Liver (tissue), 8 donors: ENCODE measurements at regions not wholly inside any gene's neighbourhood (a gene's known extent, or its start where the extent isn't known, plus 50 kb on each side); places are given as distances from the start of the nearest gene placed in this dataset.

ENCODE experiments used
- DNase-seq: peaks from one replicate; pipeline ENCODE4 v3.0.0-alpha.2; 2017; ENCODE audit warnings: low spot score
- H3K27ac ChIP-seq, 2 donors: one replicate each; pipeline ENCODE4 v1.7.0; 2013; ENCODE audit warnings: inconsistent platforms in 2 of 2, low read length in 2 of 2, control low read depth in 1 of 2, low read depth in 1 of 2, mild to moderate bottlenecking in 1 of 2
- H3K27me3 ChIP-seq, 4 donors: one replicate each; pipeline versions ENCODE4 v1.6.1 to v1.7.0; 2013; ENCODE audit warnings: low read length in 3 of 4, inconsistent platforms in 1 of 4, mild to moderate bottlenecking in 1 of 4, moderate library complexity in 1 of 4; ENCODE audit not compliant: control insufficient read depth in 4 of 4, insufficient read depth in 4 of 4
- H3K36me3 ChIP-seq, 4 donors: one replicate each; pipeline versions ENCODE4 v1.6.1 to v1.7.0; 2013; ENCODE audit warnings: low read length in 3 of 4, mild to moderate bottlenecking in 3 of 4, low read depth in 1 of 4, moderate library complexity in 1 of 4; ENCODE audit not compliant: control insufficient read depth in 4 of 4, insufficient read depth in 3 of 4
- H3K4me1 ChIP-seq, 4 donors: one replicate each; pipeline versions ENCODE4 v1.6.1 to v1.7.0; 2013; ENCODE audit warnings: low read length in 3 of 4, mild to moderate bottlenecking in 3 of 4, moderate library complexity in 1 of 4; ENCODE audit not compliant: control insufficient read depth in 4 of 4, insufficient read depth in 4 of 4
- H3K4me3 ChIP-seq, 3 donors: one replicate each; pipeline versions ENCODE4 v1.6.1 to v1.7.0; 2013; ENCODE audit warnings: low read length in 3 of 3, control low read depth in 1 of 3, low read depth in 1 of 3, mild to moderate bottlenecking in 1 of 3
- H3K9ac ChIP-seq, 2 donors: one replicate each; pipeline ENCODE4 v1.7.0; 2013; ENCODE audit warnings: low read length in 2 of 2, mild to moderate bottlenecking in 2 of 2, moderate library complexity in 2 of 2, control low read depth in 1 of 2, low read depth in 1 of 2
- H3K9me3 ChIP-seq, 4 donors: one replicate each; pipeline versions ENCODE4 v1.6.1 to v1.7.0; 2013; ENCODE audit warnings: low read length in 3 of 4; ENCODE audit not compliant: control insufficient read depth in 4 of 4
- ATF3 ChIP-seq: IDR thresholded peaks from 2 replicates; pipeline ENCODE4 v1.6.1; 2016; ENCODE audit warnings: antibody characterized with exemption
- CTCF ChIP-seq: fragments of 150-350 bp; IDR thresholded peaks from 2 replicates; pipeline ENCODE4 v1.5.1; 2017; ENCODE audit warnings: improper control_type of control experiment, low read depth, low read length; ENCODE audit not compliant: missing input control
- EGR1 ChIP-seq, 2 donors: IDR thresholded peaks; 2 replicates each; pipeline ENCODE4 v1.6.1; 2016 to 2018; ENCODE audit warnings: antibody characterized with exemption in 2 of 2, low read depth in 2 of 2
- FOXA1 ChIP-seq: IDR thresholded peaks from 2 replicates; pipeline ENCODE4 v1.6.1; 2016; ENCODE audit warnings: antibody characterized with exemption
- FOXA2 ChIP-seq: IDR thresholded peaks from 2 replicates; pipeline ENCODE4 v1.6.1; 2016; ENCODE audit warnings: antibody characterized with exemption
- GABPA ChIP-seq, 2 donors: IDR thresholded peaks in 1 of 2; conservative IDR thresholded peaks in 1 of 2; 2 replicates each; pipeline ENCODE4 v1.6.1; 2016; ENCODE audit warnings: antibody characterized with exemption in 2 of 2, mild to moderate bottlenecking in 1 of 2, moderate library complexity in 1 of 2
- HNF4A ChIP-seq, 2 donors: conservative IDR thresholded peaks; 2 replicates each; pipeline ENCODE4 v1.6.1; 2016; ENCODE audit warnings: antibody characterized with exemption in 2 of 2, mild to moderate bottlenecking in 2 of 2
- HNF4G ChIP-seq: IDR thresholded peaks from 2 replicates; pipeline ENCODE4 v1.6.1; 2016; ENCODE audit warnings: antibody characterized with exemption
- JUND ChIP-seq, 2 donors: IDR thresholded peaks; 2 replicates each; pipeline ENCODE4 v1.6.1; 2016; ENCODE audit warnings: antibody characterized with exemption in 2 of 2
- MAX ChIP-seq: IDR thresholded peaks from 2 replicates; pipeline ENCODE4 v1.6.1; 2016; ENCODE audit warnings: antibody characterized with exemption
- NR2F2 ChIP-seq: IDR thresholded peaks from 2 replicates; pipeline ENCODE4 v1.6.1; 2016; ENCODE audit warnings: antibody characterized with exemption
- RAD21 ChIP-seq, 2 donors: IDR thresholded peaks; 2 replicates each; pipeline ENCODE4 v1.6.1; 2016; ENCODE audit warnings: antibody characterized with exemption in 2 of 2, mild to moderate bottlenecking in 2 of 2
- RXRA ChIP-seq, 2 donors: IDR thresholded peaks; 2 replicates each; pipeline ENCODE4 v1.6.1; 2017 to 2018; ENCODE audit warnings: antibody characterized with exemption in 2 of 2, mild to moderate bottlenecking in 1 of 2
- SP1 ChIP-seq: IDR thresholded peaks from 2 replicates; pipeline ENCODE4 v1.6.1; 2018; ENCODE audit warnings: antibody characterized with exemption, mild to moderate bottlenecking
- TAF1 ChIP-seq: conservative IDR thresholded peaks from 2 replicates; pipeline ENCODE4 v1.6.1; 2016; ENCODE audit warnings: antibody characterized with exemption, mild to moderate bottlenecking
- YY1 ChIP-seq: IDR thresholded peaks from 2 replicates; pipeline ENCODE4 v1.6.1; 2016; ENCODE audit warnings: antibody characterized with exemption, mild to moderate bottlenecking
- WGBS: extraction: QIAGEN DNeasy Blood & Tissue Kit; methylation state at CpG from one replicate; pipeline ENCODE4 v1.1.7; 2013; 5-methylcytosine and 5-hydroxymethylcytosine counted together
- TF ChIP-seq, protein P1 (sequence below): IDR thresholded peaks from 2 replicates; pipeline ENCODE4 v1.6.1; 2016; ENCODE audit warnings: antibody characterized with exemption, mild to moderate bottlenecking
- TF ChIP-seq, protein P2 (sequence below): IDR thresholded peaks from 2 replicates; pipeline ENCODE4 v1.6.1; 2016; ENCODE audit warnings: antibody characterized with exemption
- donor health status: healthy.
- donor health status: healthy.
- donor health status: healthy.
- donor health status: healthy.
- donor health status: healthy.

GRCh38 chr6:169844946-169845345 is 93.5 kb downstream of the ERMARD start:
- WGBS, result 87% methylated on average over 9 of the region's 9 CpGs
- H3K4me3 ChIP-seq, result no peak overlapping the region
- H3K27ac ChIP-seq, result no peak overlapping the region
- TF ChIP-seq MAX, result no peak
- TF ChIP-seq YY1, result no peak
- TF ChIP-seq FOXA2, result no peak
- TF ChIP-seq, protein P1, sequence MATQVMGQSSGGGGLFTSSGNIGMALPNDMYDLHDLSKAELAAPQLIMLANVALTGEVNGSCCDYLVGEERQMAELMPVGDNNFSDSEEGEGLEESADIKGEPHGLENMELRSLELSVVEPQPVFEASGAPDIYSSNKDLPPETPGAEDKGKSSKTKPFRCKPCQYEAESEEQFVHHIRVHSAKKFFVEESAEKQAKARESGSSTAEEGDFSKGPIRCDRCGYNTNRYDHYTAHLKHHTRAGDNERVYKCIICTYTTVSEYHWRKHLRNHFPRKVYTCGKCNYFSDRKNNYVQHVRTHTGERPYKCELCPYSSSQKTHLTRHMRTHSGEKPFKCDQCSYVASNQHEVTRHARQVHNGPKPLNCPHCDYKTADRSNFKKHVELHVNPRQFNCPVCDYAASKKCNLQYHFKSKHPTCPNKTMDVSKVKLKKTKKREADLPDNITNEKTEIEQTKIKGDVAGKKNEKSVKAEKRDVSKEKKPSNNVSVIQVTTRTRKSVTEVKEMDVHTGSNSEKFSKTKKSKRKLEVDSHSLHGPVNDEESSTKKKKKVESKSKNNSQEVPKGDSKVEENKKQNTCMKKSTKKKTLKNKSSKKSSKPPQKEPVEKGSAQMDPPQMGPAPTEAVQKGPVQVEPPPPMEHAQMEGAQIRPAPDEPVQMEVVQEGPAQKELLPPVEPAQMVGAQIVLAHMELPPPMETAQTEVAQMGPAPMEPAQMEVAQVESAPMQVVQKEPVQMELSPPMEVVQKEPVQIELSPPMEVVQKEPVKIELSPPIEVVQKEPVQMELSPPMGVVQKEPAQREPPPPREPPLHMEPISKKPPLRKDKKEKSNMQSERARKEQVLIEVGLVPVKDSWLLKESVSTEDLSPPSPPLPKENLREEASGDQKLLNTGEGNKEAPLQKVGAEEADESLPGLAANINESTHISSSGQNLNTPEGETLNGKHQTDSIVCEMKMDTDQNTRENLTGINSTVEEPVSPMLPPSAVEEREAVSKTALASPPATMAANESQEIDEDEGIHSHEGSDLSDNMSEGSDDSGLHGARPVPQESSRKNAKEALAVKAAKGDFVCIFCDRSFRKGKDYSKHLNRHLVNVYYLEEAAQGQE, result no peak
- no peak for TF ChIP-seq RAD21 (IDR thresholded peaks at IDR 0.05)
- no peak for TF ChIP-seq NR2F2
- TF ChIP-seq, protein P2, sequence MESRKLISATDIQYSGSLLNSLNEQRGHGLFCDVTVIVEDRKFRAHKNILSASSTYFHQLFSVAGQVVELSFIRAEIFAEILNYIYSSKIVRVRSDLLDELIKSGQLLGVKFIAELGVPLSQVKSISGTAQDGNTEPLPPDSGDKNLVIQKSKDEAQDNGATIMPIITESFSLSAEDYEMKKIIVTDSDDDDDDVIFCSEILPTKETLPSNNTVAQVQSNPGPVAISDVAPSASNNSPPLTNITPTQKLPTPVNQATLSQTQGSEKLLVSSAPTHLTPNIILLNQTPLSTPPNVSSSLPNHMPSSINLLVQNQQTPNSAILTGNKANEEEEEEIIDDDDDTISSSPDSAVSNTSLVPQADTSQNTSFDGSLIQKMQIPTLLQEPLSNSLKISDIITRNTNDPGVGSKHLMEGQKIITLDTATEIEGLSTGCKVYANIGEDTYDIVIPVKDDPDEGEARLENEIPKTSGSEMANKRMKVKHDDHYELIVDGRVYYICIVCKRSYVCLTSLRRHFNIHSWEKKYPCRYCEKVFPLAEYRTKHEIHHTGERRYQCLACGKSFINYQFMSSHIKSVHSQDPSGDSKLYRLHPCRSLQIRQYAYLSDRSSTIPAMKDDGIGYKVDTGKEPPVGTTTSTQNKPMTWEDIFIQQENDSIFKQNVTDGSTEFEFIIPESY, result no peak
- TF ChIP-seq TAF1, result no peak
- no peak for TF ChIP-seq JUND (IDR thresholded peaks at IDR 0.05)
- no peak for TF ChIP-seq CTCF
- no peaks in the 10 kb centered on the region for H3K27me3 ChIP-seq
- H3K4me1 ChIP-seq, result no peaks in the 10 kb centered on the region
- H3K9me3 ChIP-seq, result no peaks in the 10 kb centered on the region
- no peaks in the 10 kb centered on the region for H3K36me3 ChIP-seq
- no peak for DNase-seq
- H3K9ac ChIP-seq, result no peak overlapping the region

- no peaks in the 10 kb centered on the region for H3K36me3 ChIP-seq
- H3K27ac ChIP-seq, result no peak overlapping the region
- no peak for DNase-seq
- H3K9me3 ChIP-seq, result no peaks in the 10 kb centered on the region
- 69% methylated on average over 6 of the region's 6 CpGs for WGBS
- no peak overlapping the region for H3K9ac ChIP-seq
- no peak overlapping the region for H3K4me3 ChIP-seq
- H3K4me1 ChIP-seq, result no peaks in the 10 kb centered on the region
- H3K27me3 ChIP-seq, result no peaks in the 10 kb centered on the region
- TF ChIP-seq RXRA (IDR thresholded peaks at IDR 0.05) (no peak), ATF3 (no peak), MAX (no peak), TAF1 (no peak), GABPA (IDR thresholded peaks at IDR 0.05 in 1 of 2, conservative IDR thresholded peaks at IDR 0.05 in 1 of 2) (no peak), HNF4A (conservative IDR thresholded peaks at IDR 0.05) (no peak), YY1 (no peak), HNF4G (no peak), JUND (IDR thresholded peaks at IDR 0.05) (no peak), FOXA1 (no peak), EGR1 (IDR thresholded peaks at IDR 0.05; ENCODE audit: low read depth in 2 of 2) (no peak), RAD21 (IDR thresholded peaks at IDR 0.05) (no peak), SP1 (no peak), NR2F2 (no peak)
- TF ChIP-seq, protein P2, result no peak
- TF ChIP-seq, protein P1, result no peak
These were observed 92.6 kb downstream of the ERMARD start for GRCh38 chr6:169843991-169844390.
